LNCaP clone FGC (cell line): ENCODE measurements at regions not wholly inside any gene's neighbourhood (a gene's known extent, or its start where the extent isn't known, plus 50 kb on each side); places are given as distances from the start of the nearest gene placed in this dataset.

ENCODE experiments used
- DNase-seq: peaks from one replicate; pipeline ENCODE4 v3.0.0-alpha.2; 2011; ENCODE audit warnings: low read depth
- H3K4me3 ChIP-seq: 2 replicates; pipeline ENCODE4 v1.5.1; 2011; ENCODE audit warnings: mild to moderate bottlenecking, low read depth, low read length, control low read depth
- TF ChIP-seq, protein P1 (sequence below): IDR thresholded peaks from 2 replicates; pipeline ENCODE4 v1.5.1; 2012; ENCODE audit warnings: mild to moderate bottlenecking; ENCODE audit not compliant: control insufficient read depth, insufficient read depth; ENCODE audit errors: extremely low read depth

DNA sequence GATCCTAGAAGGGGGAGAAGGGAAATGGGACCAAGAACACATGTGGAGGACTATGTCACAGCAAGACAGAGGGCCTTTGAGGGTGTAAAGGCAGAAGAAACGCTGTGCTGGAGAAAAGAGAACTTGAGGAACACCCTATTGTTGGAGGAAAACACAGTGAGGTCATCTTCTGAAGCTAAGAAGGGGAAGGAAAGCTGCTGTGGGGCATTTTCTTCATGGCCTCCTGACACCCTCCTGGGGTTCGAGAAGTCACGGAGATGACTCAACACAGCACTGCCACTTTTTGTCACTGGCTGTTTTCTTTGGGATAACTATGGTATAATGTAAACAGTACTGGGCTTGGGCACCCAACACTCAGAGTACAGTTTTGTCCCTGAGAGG lies 492.6 kb upstream of the CADM1 start:
- TF ChIP-seq, protein P1, sequence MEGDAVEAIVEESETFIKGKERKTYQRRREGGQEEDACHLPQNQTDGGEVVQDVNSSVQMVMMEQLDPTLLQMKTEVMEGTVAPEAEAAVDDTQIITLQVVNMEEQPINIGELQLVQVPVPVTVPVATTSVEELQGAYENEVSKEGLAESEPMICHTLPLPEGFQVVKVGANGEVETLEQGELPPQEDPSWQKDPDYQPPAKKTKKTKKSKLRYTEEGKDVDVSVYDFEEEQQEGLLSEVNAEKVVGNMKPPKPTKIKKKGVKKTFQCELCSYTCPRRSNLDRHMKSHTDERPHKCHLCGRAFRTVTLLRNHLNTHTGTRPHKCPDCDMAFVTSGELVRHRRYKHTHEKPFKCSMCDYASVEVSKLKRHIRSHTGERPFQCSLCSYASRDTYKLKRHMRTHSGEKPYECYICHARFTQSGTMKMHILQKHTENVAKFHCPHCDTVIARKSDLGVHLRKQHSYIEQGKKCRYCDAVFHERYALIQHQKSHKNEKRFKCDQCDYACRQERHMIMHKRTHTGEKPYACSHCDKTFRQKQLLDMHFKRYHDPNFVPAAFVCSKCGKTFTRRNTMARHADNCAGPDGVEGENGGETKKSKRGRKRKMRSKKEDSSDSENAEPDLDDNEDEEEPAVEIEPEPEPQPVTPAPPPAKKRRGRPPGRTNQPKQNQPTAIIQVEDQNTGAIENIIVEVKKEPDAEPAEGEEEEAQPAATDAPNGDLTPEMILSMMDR: no peak
- H3K4me3 ChIP-seq: no peak overlapping the region
- no peak for DNase-seq

DNA sequence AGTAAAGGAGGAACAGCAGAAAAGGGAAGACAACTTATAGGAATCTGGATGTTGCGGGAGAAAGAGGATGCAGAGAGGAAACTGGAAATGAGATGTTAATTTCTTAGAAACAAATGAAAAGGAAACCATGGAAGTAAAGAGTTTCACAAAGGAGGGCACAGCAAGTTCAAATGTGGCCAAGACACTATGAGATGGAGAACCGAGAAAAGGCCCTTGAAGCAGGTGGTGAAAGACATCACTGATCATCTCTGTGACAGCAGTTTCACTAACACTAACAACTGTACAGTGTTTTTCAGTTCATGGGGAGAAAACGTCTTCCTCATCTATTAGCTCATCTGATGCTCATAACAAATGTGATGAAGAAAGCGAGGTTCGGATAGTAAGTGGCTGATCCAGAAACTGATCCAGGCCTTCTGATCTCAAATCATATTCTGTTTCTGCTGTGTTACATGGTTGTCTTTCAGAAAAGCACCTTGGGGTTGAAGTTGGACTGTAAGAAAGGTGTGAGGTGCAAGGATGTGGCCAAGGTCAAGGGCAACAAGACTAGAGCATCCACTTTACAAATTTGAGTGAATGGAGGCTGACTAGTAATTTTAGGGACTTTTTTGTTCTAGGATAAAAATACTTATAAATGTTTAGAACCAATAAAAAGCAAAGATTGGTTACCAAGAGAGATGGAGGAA lies 492.1 kb upstream of the CADM1 start:
- no peak overlapping the region for H3K4me3 ChIP-seq
- no peak for DNase-seq
- TF ChIP-seq, protein P1: no peak

DNA sequence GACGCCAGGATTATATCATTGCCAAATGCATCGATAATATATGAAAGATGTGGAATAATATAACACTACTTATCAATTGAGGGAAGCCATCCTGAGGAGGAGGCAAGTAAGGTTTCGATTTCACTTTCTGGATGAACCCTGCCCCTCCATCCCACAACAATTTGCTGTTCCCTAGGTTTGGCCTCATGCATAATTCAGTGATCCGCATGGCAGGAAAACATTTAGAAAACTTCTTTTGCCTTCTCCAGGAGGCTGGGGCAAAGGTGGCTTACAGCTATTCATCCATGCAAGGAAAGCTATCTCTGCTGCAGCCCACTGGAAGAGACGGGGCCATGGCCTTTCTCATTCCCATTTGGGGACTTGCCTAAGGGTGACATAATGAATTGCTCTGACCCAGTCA lies 489.4 kb upstream of the CADM1 start:
- H3K4me3 ChIP-seq: no peak overlapping the region
- TF ChIP-seq, protein P1: no peak
- DNase-seq: no peak

DNA sequence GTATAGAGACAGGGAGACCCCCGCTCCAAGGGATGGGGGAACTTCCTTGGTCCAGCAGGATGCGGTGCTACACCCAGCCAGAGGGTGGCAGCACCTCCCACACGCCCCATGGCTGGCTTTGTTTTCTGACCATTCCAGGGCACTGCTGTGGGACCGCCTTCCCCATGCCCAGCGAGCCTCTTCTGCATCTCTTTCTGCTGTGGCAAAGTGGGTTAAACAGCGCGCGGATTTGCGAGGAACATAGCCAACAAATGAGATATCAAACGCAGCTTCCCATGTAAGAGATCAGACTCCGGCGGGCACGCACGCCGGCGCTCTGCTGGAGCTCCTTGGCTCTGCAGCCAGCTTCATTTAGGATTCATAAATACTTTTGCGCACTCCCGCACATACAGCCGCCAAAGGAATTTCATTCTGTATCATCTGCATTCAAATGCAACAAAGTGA lies 485.8 kb upstream of the CADM1 start:
- DNase-seq: no peak
- TF ChIP-seq, protein P1: peak; percentile 86
- H3K4me3 ChIP-seq: peak overlapping the region; percentile 29

DNA sequence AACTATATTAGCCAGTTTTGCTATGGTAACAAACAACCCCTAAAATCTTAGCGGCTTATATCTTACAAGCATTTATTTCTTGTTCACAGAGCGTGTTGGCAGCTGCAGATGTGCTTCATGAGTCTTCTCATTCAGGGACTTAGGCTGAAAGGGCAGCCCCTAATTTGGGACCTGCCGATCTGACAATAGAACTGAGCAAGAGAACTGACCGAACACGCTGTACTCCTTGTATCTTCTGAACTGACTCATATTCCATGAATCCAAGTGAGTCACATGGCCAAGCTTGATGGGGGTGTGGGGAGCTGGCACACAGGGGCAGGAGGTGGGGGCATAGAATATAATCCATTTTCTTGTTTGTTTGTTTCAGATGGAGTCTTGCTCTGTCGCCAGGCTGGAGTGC lies 481.7 kb upstream of the CADM1 start:
- DNase-seq: no peak

DNA sequence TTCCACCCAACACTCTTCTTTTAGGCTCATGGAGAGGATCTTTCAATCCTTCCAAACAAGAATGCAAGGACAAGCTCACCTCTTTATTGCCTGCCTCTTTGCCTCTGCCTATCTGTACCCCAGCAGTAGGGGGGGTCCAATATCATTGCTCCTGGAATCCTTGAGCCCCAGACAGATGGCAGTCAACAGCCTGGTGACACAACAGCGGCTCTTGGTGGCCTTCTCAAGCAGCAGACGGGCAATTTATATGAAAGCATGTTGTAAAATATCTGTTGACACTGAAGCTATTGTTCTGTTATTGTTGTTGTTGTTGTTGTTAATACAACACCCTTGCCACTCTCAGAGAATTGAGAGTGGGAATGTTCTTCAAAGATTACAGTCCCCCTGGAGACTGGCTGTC lies 480.0 kb upstream of the CADM1 start:
- no peak for DNase-seq
- TF ChIP-seq, protein P1: peak; percentile 25; the same call in 1 of the 2 replicates
- H3K4me3 ChIP-seq: no peak overlapping the region

More for the DNA sequence above, 481.7 kb upstream of the CADM1 start:
- TF ChIP-seq, protein P1: no peak
- no peak overlapping the region for H3K4me3 ChIP-seq

DNA sequence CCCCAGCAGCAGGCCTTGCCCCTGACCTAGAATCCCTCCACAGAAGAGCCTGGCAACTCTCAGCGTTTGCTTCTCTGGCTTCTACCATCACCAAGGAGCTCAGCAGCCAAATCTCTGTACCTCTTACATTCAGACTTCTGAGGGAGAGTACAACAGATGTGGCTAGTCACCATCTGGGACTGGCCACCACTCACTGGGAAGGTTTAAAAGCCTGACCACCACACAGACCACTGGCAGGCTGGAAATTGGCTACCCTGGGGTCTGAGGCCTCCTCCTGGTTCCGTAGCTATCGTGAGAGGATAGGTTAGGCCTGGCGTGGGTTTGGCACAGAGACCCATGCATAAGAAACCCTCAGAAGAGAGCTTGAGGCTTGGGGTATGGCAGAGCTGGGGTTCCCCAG lies 478.5 kb upstream of the CADM1 start:
- H3K4me3 ChIP-seq: no peak overlapping the region
- TF ChIP-seq, protein P1: no peak

More for the DNA sequence above, 478.5 kb upstream of the CADM1 start:
- DNase-seq: no peak
